ENCODE measurements at regions not wholly inside any gene's neighbourhood (a gene's known extent, or its start where the extent isn't known, plus 50 kb on each side); places are given as distances from the start of the nearest gene placed in this dataset.

DNA sequence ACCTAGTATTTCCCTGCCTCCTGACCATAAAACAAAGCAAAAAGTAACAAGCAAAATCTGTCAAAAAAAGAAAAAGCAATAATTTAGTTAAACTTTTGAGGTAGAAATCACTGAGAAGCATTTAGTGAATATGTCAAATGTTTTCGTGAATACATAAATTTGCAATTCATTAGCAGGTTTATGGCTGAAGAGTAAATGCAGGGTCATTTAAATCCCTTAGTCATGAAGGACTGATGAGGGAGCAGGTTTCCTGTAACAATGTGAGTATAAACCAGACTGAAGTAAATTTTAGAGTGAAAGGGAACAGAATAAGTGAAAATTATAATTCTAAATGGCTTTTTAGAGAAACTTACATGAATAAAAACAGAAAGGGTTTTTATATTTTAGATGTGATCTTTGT lies 313.5 kb upstream of the MANEA start:
- Histone ChIP-seq H3K4me1 (ENCODE audit: insufficient read depth, low read length) (no peaks in the 10 kb centered on the region), H2BK20ac (ENCODE audit: low read depth, low read length, poor library complexity, severe bottlenecking) (no peak overlapping the region), H3K18ac (ENCODE audit: insufficient read length, low read depth, low read length) (no peak overlapping the region), H2AK5ac (ENCODE audit: insufficient read length, low read length) (no peak overlapping the region), H3T11ph (ENCODE audit: low read length) (no peak overlapping the region), H3K56ac (ENCODE audit: insufficient read length, low read depth, low read length) (no peak overlapping the region), H2BK5ac (ENCODE audit: insufficient read length, low read length) (no peak overlapping the region), H3K27me3 (ENCODE audit: insufficient read depth, low read length) (no peaks in the 10 kb centered on the region), H4K91ac (ENCODE audit: insufficient read length, low read depth, low read length) (no peak overlapping the region), H2BK120ac (ENCODE audit: low read depth, low read length, poor library complexity, severe bottlenecking) (no peak overlapping the region), H4K20me1 (ENCODE audit: control insufficient read depth, insufficient read depth, insufficient read length) (no peaks in the 10 kb centered on the region), H4K8ac (replicated peaks; ENCODE audit: insufficient read length, low read depth, low read length) (no peak overlapping the region), H3K27ac (ENCODE audit: insufficient read length, low read depth, low read length) (no peak overlapping the region), H2BK15ac (ENCODE audit: low read depth, low read length) (no peak overlapping the region), H3K9ac (ENCODE audit: extremely low read depth, insufficient read length, low read length) (no peak overlapping the region), H3K4ac (ENCODE audit: low read depth, low read length) (no peak overlapping the region), H3K4me2 (ENCODE audit: insufficient read depth, insufficient read length, low read length) (no peak overlapping the region), H2BK12ac (ENCODE audit: insufficient read length, low read depth, low read length) (no peak overlapping the region), H3K79me2 (ENCODE audit: insufficient read depth, low read length) (no peaks in the 10 kb centered on the region), H3K14ac (ENCODE audit: insufficient read depth, low read length) (no peak overlapping the region), H3K9me3 (ENCODE audit: control insufficient read depth, low read depth, low read length) (no peaks in the 10 kb centered on the region), H3K79me1 (ENCODE audit: insufficient read depth, low read depth, low read length, poor library complexity, severe bottlenecking) (no peaks in the 10 kb centered on the region), H3K23ac (ENCODE audit: insufficient read length, low read depth, low read length) (no peak overlapping the region), H3K23me2 (ENCODE audit: insufficient read length, low read depth, low read length, poor library complexity, severe bottlenecking) (no peaks in the 10 kb centered on the region), H4K5ac (ENCODE audit: insufficient read length, low read depth, low read length) (no peak overlapping the region), H2AFZ (ENCODE audit: low read length) (no peak overlapping the region)
- DNase-seq, result no peak
- Mint-ChIP-seq H3K36me3 (ENCODE audit: insufficient read depth in 1 of 3, low read depth in 3 of 3) (peaks cover 0 to 8% (median 2%) of the 10 kb centered on the region in 3 experiments; a peak in 5 of 7 replicates), H3K27ac (no peak overlapping the region), H3K9me3 (peaks cover 11 to 12% of the 10 kb centered on the region in 2 experiments), H3K27me3 (ENCODE audit: low read depth) (no peaks in the 10 kb centered on the region), H3K4me1 (no peaks in the 10 kb centered on the region), H3K4me3 (no peak overlapping the region)
- WGBS (ENCODE audit: extremely low coverage, insufficient read length, low lambda C conversion rate), result no CpG with 5 or more reads among the region's 1 CpG
- TF ChIP-seq, protein P1, sequence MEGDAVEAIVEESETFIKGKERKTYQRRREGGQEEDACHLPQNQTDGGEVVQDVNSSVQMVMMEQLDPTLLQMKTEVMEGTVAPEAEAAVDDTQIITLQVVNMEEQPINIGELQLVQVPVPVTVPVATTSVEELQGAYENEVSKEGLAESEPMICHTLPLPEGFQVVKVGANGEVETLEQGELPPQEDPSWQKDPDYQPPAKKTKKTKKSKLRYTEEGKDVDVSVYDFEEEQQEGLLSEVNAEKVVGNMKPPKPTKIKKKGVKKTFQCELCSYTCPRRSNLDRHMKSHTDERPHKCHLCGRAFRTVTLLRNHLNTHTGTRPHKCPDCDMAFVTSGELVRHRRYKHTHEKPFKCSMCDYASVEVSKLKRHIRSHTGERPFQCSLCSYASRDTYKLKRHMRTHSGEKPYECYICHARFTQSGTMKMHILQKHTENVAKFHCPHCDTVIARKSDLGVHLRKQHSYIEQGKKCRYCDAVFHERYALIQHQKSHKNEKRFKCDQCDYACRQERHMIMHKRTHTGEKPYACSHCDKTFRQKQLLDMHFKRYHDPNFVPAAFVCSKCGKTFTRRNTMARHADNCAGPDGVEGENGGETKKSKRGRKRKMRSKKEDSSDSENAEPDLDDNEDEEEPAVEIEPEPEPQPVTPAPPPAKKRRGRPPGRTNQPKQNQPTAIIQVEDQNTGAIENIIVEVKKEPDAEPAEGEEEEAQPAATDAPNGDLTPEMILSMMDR (conservative IDR thresholded peaks at IDR 0.05), result no peak

Measured in H9 (cell line).